ENCODE measurements at regions not wholly inside any gene's neighbourhood (a gene's known extent, or its start where the extent isn't known, plus 50 kb on each side); places are given as distances from the start of the nearest gene placed in this dataset.
A peak's percentile ranks its signal among the peaks of the same experiment; 100 is the strongest.

DNA sequence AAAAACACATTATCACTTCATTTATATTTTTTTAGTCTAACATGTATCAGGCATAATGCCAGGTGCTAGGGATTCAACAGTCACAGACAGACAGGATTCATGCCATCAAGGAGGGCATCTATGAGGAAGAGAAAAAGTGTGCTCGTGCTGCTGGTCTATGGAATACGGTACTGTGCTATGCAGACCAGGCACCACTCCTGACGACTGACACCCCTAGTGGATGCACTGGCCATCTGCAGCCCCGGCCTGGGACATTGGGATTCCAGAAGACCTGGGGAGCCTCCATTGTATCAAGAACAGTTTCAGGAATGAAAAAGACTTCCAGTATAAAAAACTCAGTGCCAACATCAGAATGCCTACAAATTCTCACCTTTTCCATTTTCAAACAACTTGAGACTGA, 94.0 kb downstream of the KLF12 start:
- DNase-seq = peak in 2 of 5 donors; percentile 7 to 8

DNA sequence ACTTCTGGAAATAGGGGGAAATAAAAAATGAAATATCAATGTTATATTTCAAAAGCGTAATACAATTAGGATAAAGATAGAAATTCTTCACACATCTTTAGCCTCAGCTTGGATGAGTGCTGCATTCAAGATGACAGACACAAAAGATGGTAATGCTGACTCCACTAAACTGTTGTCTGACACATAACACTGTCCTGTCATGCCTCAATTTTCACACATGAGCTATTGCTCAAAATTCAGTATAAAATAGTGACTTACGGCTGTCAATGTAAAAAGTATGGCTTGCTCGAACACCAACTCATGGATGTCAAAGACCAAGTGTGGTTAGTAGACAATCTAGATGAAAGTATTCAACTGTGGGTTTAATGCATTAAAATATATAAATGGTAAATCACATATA, 94.5 kb downstream of the KLF12 start:
- DNase-seq = no peak

- no peak for DNase-seq
Measured at GRCh38 chr13:74039154-74039553, 95.0 kb downstream of the KLF12 start.

DNA sequence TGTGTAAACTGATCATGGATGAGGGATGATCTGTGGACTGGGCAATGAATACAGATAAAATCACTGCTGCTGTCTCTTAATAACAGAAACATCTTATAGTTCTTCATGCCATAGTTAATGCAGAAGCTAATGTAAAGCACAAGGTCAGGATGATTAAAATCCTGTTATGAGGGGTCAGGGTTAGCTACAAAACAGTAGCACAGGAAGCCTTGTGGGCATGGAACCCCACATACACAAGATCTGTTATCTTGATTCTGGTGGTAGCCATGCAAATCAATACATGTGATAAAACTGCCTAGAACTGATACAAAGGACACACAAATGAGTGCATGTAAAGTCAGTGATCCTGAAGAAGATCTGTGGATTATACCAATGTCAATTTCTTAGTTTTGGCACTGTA, 96.4 kb downstream of the KLF12 start:
- peak in 1 of 5 donors; percentile 8 for DNase-seq

GRCh38 chr13:74036373-74036772, 97.8 kb downstream of the KLF12 start:
- DNase-seq = no peak

DNA sequence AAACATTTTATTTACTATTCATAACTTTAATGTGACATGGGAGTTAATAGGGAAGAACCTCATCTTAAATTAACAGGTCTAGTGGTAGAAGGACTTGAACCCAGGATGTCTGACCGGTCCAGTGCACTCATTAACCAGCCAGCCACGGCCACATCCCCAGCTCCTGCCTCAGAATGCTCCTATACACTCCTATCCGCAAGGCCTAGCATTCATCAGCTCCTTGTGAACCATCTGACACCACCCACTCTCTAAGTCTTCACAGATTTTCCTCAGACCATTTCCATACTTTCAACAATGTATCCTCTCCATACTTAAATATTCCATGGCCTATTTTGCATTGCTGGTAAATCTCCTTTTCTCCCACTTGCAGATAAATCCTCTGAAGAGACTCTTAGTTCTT, 98.3 kb downstream of the KLF12 start:
- DNase-seq = no peak

DNA sequence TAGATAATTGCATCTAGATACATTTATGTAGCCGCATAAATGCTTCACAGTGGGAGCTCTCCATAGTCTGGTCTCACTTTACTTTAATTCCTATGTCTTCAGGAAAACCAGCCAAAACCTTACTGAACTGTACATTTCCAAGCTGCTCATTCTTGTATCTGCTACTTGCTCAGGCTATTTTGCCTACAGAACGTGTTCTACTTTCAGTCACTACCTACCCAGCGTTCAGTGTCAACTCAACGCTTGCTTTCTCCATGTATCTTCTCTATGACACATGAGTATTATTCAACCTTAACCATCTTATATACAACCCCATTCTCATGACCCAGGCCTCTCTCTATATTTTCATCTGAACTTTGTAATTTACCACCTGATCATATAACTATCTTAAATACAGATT, 101.9 kb downstream of the KLF12 start:
- no peak for DNase-seq

DNA sequence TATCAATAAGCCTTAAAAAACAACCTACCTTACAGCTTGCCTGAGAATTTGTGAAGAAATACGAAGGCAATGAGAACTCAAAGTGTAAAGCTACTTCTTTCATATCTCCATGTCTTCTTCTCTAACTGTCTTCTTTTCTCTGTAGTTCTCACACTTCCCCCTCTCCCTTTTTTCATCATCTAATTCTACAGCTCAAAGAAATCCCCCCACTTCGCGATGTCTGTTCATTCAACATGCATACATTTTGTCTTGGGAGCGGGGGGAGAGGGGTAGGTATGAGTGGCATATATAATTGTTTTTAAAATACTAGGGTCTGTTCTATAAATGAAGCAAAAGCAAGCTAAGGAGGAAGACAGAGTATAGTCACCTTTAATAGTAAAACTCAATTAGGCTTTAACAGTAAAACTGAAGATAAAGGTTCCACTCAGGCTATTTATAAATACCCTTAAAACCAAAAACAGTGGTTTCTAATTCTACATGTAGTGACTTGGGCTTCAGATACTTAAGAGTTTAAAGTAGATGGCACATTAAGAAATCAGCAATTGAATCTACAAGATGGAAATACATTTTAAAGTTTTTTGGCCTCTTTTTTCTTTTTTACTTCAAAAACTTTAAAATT, 106.9 kb downstream of the KLF12 start:
- no peak for DNase-seq

DNA sequence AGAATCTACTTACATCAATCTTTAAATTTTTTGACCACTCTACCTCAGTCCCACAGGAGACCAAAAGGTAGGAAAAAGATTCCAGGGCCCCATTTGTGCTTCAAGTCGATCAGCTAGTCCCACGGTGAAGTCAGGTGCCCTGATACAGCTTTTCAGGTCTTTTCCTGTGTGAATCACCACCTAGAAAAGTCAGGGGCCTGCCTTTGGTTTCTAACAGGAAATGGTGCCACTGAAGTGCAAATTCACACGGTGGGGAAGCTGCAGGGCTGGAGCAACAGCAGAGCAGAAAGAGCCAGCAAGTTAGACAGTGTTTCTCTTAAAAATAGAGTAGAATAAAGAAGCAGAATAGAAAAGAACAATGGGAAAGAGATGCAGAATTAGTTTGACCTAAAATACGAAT, 107.5 kb downstream of the KLF12 start:
- peak; percentile 16 to 73 (median 52) for DNase-seq

DNA sequence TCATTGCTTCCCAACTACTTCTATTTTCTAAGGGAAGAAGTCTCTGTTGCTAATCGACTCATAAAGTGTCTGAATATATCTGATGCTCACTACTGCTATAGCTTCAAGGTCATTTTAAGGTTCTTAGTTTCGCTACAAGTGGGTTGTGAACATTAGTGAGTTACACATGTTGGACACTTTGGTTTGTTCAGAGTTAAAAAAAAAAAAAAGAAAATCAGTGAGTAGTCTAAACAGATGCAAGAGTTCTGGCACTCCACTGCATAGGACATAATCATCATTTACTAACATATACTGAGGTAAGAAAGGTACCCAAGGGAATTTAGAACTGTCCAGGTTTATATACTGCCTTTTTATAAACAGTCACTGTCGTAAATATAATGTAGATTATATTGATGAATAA, 108.8 kb downstream of the KLF12 start:
- DNase-seq = no peak

DNA sequence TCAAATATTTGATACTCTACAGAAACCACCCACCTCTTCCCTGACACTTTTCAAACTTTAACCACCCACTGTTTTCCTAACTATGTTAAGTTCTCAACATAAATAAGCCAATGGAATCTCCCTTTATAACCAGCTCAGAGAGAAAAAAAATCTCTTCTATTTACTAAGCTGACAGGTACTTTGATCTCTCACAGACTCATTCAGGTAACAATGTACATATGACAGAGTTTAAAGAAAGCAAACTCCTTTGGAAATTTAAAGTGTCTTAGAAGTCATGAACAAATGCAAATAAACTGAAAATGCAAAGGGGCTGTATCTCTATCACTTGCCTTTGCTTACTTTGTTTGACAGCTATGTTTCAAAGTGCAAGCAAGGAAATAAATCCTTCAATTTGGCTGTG, 109.3 kb downstream of the KLF12 start:
- DNase-seq = no peak

DNA sequence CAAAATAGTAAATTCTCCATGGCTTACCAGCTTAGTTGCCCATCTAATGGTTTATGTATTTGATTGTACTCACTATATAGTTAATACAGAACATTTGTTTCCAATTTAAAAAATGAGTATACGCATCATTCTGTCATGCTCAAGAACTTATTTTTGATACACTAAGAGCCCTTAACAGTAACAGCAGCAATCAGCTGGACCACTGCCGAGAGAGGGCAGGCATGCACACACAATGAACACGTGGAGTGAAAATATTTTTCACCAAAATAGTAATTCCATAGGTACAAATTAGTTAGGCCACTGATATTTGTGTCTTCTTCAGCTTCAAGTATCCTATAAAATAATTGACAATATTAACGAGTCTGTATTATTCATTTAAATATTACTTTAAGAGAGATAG, 109.9 kb downstream of the KLF12 start:
- no peak for DNase-seq

DNA sequence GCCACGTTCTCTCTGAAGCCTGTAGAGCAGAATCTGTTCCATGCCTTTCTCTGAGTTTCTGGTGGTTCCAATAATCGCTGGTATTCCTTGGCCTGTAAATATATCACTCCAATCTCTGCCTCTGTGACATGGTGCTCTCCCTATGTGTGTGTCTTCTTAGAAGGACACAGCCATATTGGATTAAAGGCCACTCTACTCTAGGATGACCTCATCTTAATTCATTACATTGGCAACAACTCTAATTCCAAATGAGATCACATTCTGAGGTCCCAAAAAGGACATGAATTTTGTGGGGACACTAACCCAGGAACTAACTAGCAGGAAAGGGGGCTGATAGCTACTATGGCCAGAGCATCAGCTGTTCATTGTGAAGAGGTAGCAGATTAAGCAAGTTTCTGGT, 110.7 kb downstream of the KLF12 start:
- no peak for DNase-seq

DNA sequence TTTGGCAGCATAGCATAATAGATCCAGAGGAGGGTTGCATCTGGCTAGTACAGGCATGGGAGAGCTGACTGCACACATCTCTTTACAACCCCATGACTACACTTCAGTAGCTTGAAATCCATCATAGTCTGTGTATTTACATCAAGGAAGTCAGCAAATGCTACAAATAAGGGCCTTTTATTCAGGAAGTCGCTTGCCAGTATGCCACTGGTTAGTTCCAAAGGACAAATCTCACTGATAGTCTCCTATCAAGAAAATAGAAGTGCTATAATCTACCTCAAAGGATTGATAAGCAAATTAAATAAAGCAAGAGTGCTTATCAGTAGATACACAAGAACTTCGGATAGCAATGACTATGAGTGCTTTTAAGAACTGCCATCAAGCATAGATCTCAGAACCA, 112.7 kb downstream of the KLF12 start:
- DNase-seq = no peak

- no peak for DNase-seq
Measured at GRCh38 chr13:74018062-74018431, 116.2 kb downstream of the KLF12 start.

GRCh38 chr13:74017301-74018061, 116.7 kb downstream of the KLF12 start:
- DNase-seq = no peak

GRCh38 chr13:74015137-74015536, 119.1 kb downstream of the KLF12 start:
- DNase-seq = no peak

- no peak for DNase-seq
Measured at GRCh38 chr13:74009100-74009668, 125.0 kb downstream of the KLF12 start.

- DNase-seq = no peak
Measured at GRCh38 chr13:74006666-74007065, 127.5 kb downstream of the KLF12 start.

DNA sequence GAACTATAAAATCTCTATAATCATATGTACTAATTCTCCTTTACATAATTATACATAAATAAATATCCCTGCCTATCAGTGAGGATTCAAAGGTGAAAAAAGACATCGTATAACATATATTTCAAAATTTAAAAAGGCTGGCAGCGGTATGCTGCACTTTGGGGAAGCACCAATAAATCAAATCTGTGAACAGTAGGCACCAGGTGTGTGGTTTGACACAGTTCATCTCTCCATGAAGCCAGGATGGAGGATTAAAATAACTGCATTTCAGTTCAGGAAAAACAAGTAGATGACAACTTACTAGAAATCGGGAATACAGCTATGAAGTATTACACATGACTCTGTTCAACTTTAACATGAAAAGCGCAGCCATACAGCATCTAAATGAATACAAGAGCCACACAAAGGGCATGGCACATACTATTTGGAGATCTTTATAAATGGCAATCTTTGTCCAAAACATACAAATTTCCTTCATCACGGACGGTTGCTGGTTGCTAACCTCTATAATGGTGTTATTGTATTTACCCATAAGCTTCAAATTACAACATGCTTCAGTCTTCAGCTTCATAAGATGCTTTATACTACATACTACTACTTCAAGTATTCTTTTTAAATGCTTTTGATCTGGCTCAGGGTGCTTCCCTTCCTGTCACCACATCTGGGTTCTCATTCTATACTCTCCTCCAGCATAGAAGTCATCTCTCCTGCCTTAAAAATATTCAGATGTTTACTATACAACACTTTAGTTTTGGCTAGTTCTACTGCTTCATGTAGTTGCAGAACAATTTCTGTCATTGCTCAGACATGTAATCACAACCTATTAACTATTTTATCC, 128.7 kb downstream of the KLF12 start:
- DNase-seq = no peak

DNA sequence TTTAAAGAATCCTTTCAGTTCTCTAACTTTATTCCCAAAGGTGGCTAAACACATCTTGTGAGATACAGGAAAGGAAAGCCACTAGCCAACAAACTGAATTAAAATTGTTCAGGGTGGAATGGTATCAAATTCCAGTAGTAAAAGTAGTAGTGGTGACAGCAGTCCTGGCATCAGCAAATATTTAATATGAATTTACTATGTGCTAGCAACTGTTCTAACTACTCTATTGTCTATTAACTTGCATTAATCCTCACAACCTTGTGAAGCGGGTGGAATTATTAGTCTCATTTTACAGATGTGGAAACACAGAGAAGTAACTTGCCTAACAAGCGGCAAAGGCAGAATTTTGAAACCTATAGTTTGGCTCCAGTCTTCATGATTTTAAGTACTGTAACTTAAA, 130.1 kb downstream of the KLF12 start:
- no peak for DNase-seq

GRCh38 chr13:74003374-74003773, 130.8 kb downstream of the KLF12 start:
- no peak for DNase-seq

GRCh38 chr13:74000876-74001275, 133.3 kb downstream of the KLF12 start:
- no peak for DNase-seq

GRCh38 chr13:73998631-73999030, 135.6 kb downstream of the KLF12 start:
- DNase-seq = no peak
